ENCODE measurements at regions not wholly inside any gene's neighbourhood (a gene's known extent, or its start where the extent isn't known, plus 50 kb on each side); places are given as distances from the start of the nearest gene placed in this dataset.
"Not testable (repeated sequence)": the region's sequence is repeated elsewhere in the genome, so short reads cannot be mapped to it uniquely, and the experiment has no call there.

DNA sequence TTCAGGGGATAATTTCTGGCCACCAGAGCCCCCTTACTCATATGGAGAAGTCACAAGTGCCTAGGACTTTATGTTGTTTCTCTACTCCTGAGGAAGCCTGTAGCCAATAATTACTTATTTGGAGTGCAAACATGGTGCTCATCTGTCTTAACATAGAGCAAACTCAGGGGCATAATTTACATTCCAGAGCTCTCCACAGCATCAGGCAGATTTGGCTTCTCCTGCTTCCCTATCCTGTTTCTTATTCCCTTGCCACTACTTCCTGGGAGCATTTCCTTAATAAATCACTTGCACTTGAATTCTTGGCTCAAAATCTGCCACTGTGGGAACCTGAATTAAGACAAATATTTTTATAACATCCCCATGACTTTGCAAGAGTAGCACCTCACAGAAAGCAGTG, 960.9 kb downstream of the SOCS6 start:
- intact Hi-C loops (cut with DNase I, micrococcal nuclease) = no loop called here
- DNase-seq = no peak
- ATAC-seq = no peak

DNA sequence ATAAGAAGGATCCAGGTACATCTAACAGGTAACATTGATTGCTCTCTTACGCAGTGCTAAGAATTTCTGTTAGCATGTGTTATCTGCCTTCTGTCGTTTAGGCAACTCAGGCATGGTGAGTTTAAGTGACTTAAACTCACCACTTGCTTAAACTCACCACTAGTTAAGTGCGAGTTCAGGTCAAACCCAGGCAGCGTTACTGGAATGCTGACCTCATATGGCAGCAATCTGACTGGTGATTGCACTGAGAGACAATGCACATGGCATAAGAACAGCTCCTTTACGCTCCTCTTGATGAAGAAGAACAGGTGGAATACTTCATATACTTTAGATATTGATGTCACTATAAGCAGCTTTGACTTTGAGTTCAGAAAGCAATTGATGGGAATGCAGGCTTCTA, 954.1 kb downstream of the SOCS6 start:
- ATAC-seq = no peak
- intact Hi-C loops (cut with DNase I, micrococcal nuclease) = no loop called here

DNA sequence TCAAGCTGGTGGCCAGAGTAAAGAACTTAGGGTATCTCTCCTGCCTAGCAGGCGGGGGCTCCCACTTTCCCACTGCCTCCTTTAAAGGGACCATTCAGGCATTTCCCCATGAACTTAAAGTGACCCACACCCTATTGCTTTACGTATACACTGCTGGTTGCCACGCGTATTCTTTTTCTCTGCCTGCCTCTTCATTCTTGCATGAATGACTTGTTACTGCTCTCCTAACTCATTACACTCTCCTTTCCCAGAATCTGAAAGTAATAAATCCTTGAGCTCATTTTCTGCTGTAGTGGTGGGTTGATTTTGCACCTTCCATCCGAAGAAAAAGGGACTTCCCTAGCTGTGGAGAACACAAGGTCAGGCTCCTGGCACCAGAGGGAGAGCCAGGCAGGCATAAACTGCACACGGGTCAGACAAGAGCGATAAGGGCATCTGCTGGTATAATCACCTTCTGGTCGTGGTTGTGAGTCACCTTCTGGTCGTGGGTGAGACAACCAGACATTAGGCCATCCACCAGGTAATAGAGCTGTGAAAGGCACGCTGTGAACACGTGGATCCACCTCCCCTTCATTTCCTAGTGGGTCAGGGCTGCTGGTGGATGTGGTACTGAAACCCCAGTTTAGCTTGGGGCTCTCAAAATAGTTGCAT, 950.3 kb downstream of the SOCS6 start:
- DNase-seq = no peak

More for the DNA sequence above, 954.1 kb downstream of the SOCS6 start:
- DNase-seq = no peak

DNA sequence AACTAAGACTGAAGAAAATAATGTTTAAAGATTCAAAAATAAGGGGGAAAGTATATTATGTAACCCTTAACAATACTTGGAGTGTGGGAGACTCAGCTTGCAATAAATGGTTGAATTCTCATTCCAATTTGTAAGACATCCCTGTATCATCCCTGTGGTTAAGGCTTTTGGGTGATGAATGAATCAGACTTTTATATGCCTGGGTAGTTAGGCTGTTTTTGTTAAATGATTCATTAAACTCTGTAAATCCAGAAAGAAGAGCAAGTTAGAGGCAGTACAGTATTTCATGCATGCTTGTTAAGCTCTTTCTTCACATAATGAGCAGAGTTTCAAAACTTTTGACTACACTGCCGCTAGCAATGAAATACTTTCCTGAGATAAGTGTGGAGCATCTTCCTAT, 948.8 kb downstream of the SOCS6 start:
- intact Hi-C loops (cut with DNase I, micrococcal nuclease) = no loop called here
- DNase-seq (no peak), ATAC-seq (no peak)

More for the DNA sequence above, 950.3 kb downstream of the SOCS6 start:
- intact Hi-C loops (cut with DNase I, micrococcal nuclease) = no loop called here
- ATAC-seq = no peak

DNA sequence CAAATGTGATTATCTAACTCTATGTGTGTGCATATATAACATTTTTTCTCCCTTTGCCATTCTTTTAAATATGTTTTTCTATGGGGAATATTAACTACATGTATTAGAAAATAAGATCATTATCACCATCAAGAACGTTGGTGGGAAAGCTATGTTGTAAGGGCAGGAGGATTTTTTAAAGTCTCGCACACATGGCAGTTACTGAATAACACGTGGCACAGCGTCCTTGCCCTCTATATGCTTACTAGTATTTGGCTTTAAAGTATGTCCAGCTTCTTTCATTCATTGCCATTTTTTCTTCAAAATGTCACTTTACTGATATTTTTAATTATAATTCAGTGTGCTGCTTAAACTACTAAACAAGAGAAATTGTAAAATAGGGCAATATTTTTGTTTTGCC, 944.3 kb downstream of the SOCS6 start:
- ATAC-seq (no peak), DNase-seq (no peak)
- intact Hi-C loops (cut with DNase I, micrococcal nuclease) = no loop called here

DNA sequence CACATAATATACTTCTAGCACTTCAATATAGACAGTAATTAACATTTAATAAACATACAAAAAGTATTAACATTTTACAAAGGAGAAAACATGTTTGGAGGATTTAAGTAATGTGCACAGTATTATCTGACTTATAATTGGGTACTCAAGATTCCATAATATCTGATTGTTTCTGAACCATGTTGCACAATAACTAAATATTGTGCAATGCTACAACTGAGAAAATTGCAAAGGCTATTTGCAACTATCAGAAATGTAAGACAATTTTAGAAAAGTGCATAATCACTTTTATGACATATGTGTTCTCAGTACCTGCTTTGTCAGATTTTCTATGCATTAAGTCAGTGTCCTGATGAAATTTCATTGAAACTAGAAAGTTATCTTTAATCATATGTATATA, 934.6 kb downstream of the SOCS6 start:
- intact Hi-C loops (cut with DNase I, micrococcal nuclease) = no loop called here
- ATAC-seq (no peak), DNase-seq (no peak)

DNA sequence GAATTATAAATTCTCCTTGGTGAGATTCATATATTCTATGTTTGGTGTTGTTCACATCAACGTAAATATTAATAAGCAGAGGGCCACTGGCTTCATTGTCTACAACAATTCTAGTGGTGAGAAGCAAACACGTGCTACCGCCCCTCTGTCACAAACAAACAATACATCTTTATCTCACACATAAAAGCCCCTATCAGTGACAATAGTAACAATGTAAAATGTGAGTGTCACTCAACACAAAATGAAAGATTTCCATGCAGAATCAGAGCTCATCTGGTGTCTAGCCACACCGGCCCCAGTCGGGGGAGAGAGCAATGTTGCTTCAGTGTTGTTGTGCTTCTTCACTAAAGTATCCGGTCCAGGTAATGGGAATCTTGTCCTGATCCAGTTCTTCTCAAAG, 932.6 kb downstream of the SOCS6 start:
- no peak for ATAC-seq
- DNase-seq = no peak
- intact Hi-C loops (cut with DNase I, micrococcal nuclease) = no loop called here

DNA sequence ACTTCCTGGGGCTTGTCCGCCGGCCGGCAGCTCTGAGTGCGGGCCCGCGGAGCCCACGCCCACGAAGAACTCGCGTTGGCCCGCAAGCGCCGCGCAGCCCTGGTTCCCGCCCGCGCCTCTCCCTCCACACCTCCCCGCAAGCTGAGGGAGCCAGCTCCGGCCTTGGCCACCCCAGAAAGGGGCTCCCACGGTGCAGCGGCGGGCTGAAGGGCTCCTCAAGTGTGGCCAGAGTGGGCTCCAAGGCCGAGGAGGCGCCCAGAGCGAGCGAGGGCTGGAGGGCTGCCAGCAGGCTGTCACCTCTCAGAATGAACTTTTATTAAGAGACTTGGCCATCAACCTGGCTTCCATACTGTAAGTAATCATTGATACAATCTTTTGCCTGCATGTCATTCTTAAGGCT, 923.9 kb downstream of the SOCS6 start:
- DNase-seq; ATAC-seq; intact Hi-C loops (cut with DNase I, micrococcal nuclease): not testable (repeated sequence)

DNA sequence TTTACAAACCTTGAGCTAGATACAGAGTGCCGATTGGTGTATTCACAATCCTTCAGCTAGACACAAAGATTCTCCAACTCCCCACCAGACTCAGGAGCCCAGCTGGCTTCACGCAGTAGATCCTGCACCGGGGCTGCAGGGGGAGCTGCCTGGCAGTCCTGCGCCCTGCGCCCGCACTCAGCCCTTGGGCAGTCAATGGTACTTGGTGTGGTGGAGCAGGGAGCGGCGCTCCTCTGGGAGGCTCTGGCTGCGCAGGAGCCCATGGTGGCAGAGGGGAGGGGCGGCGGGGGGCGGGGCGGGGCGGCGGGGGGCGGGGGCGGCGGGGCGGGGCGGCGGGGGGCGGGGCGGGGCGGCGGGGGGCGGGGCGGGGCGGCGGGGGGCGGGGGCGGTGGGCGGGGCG, 923.4 kb downstream of the SOCS6 start:
- DNase-seq = no peak
- intact Hi-C loops (cut with DNase I, micrococcal nuclease) = no loop called here
- no peak for ATAC-seq

DNA sequence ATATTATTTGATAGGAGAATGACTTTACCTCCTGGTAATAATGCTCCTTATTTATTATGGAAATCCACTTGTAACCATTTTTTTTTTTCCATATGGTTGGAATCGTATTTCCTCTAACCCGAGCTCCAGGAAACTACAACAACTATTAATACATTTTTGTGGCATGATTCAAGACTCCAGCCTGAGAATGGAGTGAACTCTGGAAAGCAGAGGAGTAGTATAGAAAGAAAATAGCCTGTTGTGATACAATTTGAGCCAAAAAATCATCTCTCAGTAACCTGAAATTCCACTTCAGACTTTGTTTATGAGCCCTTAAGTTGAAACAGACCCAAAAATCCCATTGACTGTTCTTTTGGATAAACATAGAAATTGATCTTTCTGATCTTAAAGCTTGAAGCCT, 921.1 kb downstream of the SOCS6 start:
- DNase-seq (no peak), ATAC-seq (no peak)
- intact Hi-C loops (cut with DNase I, micrococcal nuclease) = no loop called here

DNA sequence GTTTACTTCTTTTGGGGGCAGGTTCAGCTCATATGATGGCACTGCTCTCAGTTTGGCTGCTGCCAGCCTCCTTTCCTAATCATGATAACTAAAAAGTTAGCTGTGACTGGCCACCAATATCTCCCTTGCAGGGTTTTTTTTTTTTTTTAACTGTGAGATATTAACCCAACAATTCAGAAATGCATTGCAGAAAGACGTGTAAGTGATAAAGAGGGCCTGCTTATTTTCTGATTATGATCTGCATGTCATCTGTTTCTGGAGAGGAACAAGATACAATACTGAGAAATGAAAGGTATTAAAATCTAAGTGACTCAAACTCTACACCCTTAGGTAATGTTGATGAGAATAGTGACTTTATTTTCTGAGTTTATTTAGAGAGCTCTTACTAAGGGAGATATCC, 905.6 kb downstream of the SOCS6 start:
- no peak for ATAC-seq
- no peak for DNase-seq
- intact Hi-C loops (cut with DNase I, micrococcal nuclease) = no loop called here

DNA sequence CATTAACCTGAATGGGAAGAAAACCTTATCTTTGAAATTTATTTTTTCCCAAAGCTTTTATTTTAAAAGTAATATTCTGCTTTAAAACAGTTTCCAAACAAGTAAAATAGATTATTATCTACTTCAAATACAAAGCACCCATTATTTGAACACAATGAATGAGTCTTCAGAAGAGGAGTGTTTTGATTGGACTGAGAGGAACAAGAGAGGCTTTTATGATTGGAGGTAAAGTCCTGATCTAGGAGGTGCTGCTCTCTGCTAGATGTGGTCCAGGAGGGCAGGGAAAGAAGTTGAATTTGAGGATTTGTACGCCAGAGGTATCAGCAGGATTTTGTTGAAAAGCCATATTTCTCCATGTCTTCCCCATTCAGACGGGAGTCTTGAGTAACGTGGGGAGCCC, 900.7 kb downstream of the SOCS6 start:
- DNase-seq = no peak
- ATAC-seq = no peak
- intact Hi-C loops (cut with DNase I, micrococcal nuclease) = no loop called here

DNA sequence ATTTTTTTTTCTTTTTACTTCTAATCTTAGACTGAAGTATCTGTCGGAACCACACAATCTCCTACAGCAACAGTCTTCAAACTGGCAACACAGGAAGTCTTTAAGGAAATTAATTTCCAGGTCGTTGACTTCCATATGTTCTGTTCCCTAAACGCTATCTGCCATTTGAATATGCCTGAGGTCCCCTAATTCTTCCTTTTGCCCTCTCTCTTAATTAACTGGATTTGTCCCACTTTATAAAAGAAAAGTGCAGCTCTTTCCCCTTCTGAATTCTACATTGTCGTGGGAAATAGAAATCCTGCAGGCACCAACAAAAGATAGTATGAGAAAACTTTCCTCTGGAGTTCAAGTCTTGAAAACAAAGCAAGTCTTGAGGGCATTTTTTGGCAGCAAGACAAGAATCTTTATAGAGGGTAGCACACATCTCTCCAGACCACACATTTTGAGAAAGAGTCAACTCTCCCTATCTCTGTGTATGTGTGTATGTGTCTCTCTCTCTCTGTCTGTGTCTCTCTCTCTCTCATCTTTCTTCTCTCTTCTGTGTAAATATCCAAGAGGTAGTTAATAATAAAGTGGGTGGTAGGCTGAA, 879.8 kb downstream of the SOCS6 start:
- ATAC-seq (no peak), DNase-seq (no peak)
- intact Hi-C loops (cut with DNase I, micrococcal nuclease) = no loop called here

DNA sequence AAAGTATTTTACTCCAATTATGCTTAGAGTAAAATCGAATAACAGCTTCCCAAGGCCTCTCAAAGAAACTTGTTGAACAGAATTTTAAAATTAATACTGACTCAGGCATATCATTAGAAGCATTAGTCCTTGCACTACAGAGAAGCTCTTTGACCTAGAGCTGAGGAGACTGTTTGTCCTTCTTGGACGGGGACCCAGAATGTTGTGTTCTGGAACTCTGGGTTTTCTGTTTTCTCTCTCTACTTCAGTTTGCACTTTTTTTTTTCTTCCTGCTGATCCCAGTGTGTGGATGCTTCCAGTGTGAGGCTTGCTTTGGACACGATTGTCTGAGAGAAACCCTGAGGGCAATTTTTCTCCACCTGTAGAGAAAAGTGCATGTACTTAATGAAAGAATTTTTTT, 847.6 kb downstream of the SOCS6 start:
- no peak for DNase-seq
- intact Hi-C loops (cut with DNase I, micrococcal nuclease) = no loop called here
- no peak for ATAC-seq

DNA sequence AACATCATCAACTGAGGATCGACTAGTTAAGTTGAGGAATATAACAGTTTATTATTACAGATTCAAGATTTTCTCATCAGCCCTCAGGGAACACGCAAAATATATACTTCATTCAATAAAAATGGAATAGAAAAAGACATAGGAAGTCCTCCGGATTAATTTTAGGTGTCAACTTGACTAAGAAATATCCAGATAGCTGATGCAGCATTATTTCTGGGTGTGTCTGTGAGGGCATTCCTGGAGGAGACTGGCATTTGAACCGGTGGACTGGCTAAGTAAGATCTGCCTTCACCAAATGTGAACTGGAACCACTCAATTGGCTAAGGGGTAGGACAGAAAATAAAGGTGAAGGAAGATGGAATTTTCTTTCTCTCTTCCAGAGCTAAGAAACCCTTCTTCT, 845.3 kb downstream of the SOCS6 start:
- ATAC-seq (no peak), DNase-seq (no peak)
- intact Hi-C loops (cut with DNase I, micrococcal nuclease) = no loop called here

DNA sequence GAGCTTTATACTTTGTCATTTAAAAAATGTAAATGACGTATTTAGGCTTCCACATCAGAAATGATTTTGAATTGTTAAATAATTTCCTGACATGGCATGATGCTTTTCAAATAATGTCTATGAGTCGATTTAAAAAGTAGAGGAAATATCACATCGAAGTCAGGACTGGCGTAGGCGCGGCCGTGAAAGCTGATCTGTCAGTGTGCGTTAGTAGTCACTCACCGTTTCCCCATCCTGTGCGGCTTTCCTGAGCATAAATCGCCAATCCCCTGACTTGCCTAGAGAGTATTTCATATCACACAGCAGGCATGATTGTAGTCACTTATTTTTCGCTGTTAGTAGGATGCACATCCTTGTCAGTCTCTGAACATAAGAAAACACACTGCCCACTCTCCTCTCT, 843.1 kb downstream of the SOCS6 start:
- ATAC-seq (no peak), DNase-seq (no peak)
- intact Hi-C loops (cut with DNase I, micrococcal nuclease) = no loop called here

DNA sequence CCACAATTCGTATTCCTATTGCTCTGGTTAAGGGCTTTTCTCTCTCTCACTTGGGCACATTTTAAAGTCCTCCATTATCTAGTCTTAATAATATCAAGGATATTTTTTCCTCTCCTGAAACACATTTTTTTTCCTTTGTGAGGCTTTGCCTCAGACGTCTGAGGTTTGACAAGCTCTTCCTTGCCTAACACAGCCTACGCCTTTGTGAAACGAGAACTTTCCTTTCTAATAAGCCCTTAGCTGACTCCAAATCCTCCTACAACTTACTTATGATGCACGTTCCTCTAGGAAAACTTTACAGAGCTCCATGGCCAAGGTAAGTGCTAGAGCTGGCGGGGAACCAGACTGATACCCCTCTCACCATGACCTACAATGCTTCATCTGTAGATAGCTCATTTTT, 841.5 kb downstream of the SOCS6 start:
- DNase-seq (no peak), ATAC-seq (no peak)
- intact Hi-C loops (cut with DNase I, micrococcal nuclease) = no loop called here

DNA sequence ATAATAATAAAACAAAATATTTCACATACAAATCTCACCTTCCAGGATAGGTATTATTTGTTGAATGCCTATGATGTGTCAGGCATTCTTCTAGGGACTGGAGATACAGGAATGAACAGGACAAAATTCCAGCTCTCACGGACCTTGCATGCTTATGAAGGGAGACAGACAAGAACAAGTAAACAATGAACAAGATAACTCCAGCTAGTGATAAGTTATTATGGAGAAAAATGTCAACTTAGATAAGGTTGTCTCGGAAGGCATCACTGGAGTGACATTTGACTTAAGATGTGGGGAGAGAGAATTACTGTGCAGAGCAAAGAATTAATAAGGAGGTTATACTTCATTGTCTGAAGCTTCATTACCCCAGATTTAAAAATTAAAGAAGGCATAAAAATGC, 836.7 kb downstream of the SOCS6 start:
- DNase-seq = no peak
- intact Hi-C loops (cut with DNase I, micrococcal nuclease) = no loop called here
- ATAC-seq = no peak

DNA sequence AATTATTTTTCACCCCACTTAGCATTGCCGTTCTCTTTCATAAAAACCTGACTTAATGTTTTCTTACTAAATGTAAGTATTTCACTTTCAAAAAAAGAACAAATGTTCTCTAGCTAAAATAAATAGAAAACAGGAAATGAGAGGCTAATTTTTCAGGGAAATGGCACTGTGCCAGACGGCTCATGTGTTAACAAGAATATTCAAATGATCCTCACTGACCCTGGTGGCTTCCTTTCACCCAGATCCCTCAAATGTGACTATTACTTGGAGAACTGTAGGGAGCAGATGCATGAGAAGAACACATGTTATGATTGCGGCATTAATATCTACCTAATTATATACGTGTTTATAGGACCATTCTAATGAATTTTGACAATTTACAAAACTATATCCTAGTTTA, 827.7 kb downstream of the SOCS6 start:
- DNase-seq = no peak
- intact Hi-C loops (cut with DNase I, micrococcal nuclease) = no loop called here
- ATAC-seq = no peak

DNA sequence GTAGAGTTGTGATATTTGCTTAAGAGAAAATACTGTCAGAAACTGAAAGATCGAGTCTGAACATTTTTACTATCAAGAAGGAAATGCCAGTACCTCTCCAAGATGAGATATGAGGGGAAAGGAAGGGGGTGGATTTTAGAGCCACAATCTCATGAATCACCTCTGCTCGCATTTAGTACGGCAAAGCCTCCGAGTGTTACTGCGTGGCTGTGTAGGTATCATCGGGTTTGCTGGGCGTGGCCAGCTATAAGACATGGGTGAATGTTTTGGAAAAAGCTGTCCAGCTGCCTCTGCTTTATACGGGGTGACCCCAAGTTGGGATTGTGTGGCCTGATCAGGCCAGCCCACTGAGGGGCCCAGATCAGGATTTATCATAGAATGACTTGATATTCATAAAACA, 826.4 kb downstream of the SOCS6 start:
- DNase-seq (no peak), ATAC-seq (no peak)
- intact Hi-C loops (cut with DNase I, micrococcal nuclease) = no loop called here

DNA sequence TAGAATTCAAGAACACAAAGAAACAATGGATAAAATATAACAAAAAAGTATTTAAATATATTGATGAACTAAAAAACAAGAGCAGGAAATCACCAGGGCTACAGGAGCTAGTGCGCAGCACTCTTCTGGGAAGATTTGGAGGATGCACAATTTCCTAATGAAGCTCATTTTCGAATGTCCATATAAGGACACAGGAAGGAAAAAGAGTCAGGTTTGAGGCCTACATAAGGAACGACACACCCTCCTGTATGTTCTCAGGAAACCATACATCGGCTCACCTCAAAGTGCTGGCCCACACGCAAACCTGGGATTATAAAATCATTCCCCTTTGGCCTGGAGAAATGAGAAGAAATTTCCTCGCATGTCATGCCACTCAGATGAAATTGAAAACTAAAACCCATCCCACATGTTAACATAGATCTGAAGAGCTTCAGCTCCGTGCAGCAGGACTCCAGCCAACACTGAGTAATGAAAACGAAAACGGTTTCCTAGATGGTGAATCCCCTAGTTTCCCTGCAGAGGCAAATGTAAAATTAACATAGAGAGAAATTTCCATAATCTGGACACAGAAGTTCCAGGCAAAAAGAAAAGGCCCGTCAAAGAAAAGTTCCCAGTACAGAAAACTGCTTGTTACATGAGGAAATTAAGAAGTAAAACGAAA, 825.8 kb downstream of the SOCS6 start:
- DNase-seq (no peak), ATAC-seq (no peak)
- intact Hi-C loops (cut with DNase I, micrococcal nuclease) = no loop called here
